ENCODE measurements at regions not wholly inside any gene's neighbourhood (a gene's known extent, or its start where the extent isn't known, plus 50 kb on each side); places are given as distances from the start of the nearest gene placed in this dataset.

DNA sequence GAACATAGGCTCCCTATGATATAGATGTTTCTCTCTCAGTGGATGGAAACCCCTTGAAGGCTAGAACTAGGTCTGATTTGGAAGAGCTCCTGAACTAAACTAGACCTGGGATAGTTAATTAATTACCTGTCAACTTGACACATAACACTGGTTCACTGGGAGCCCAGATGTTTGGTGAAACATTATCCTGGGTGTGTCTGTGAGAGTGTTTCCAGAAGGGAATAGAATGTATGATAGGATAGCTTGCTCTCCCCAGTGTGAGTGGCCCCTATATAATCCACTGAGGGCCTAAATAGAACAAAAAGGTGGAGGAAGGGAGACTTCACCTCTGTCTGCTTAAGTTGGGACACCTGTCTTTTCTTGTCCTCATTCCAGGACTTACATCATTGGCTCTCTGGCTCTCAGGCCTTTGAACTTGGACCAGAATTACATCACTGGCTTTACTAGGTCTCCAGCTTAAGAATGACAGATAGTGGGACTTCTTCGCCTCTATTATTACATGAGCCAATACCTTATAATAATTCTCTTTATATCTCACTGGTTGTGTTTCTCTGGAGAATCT, 194.1 kb downstream of the KTN1 start:
- no peak for DNase-seq (ENCODE audit: low read depth in 2 of 2)
- Histone ChIP-seq H3K4me3 (replicated peaks in 1 of 4; ENCODE audit: control extremely low read depth in 1 of 4, insufficient read depth in 1 of 4, low read depth in 3 of 4, low read length in 4 of 4) (no peak overlapping the region), H3K9ac (ENCODE audit: insufficient read depth, low read length) (no peak overlapping the region), H3K4me2 (ENCODE audit: extremely low read depth, insufficient read depth, low read length) (no peak overlapping the region), H3K4me1 (ENCODE audit: control insufficient read depth, extremely low read depth, insufficient read depth, low read length) (no peaks in the 10 kb centered on the region), H3K27me3 (ENCODE audit: control insufficient read depth, insufficient read depth, low read length) (no peaks in the 10 kb centered on the region), H3K9me3 (ENCODE audit: control insufficient read depth, insufficient read depth, low read depth, low read length) (no peaks in the 10 kb centered on the region), H2AFZ (ENCODE audit: low read length) (no peak overlapping the region), H3K27ac (ENCODE audit: insufficient read depth, low read length) (no peak overlapping the region), H3K79me2 (ENCODE audit: control insufficient read depth, insufficient read depth, low read length) (no peaks in the 10 kb centered on the region), H3K36me3 (ENCODE audit: control insufficient read depth, insufficient read depth, low read length) (no peaks in the 10 kb centered on the region), H4K20me1 (ENCODE audit: control insufficient read depth, extremely low read depth, insufficient read depth, low read length) (no peaks in the 10 kb centered on the region)
- TF ChIP-seq CTCF (conservative IDR thresholded peaks at IDR 0.05 in 1 of 2, IDR thresholded peaks at IDR 0.05 in 1 of 2; ENCODE audit: low read depth in 1 of 2, low read length in 2 of 2) = no peak
- no peak for TF ChIP-seq EZH2 (IDR thresholded peaks at IDR 0.05; ENCODE audit: low read length, missing control alignments)

DNA sequence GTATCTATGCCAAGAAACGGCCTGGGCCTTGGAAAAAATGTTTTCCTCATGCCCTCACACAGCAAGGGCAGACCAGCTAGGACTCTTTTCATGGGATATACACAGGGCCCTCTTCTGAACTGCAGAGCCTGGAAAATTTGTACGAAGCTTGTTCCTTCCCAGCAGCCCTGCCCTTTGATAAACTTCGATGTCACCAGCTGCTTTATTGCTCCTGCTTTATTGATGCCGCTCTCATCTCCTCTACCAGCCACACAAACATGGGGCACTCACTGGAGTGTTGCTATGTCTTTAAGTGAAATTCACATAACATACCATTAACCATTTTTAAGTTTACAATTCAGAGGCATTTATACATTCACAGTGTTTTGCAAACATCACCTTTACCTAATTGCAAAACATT, 197.9 kb downstream of the KTN1 start:
- no peaks in the 10 kb centered on the region for H3K4me1 ChIP-seq (ENCODE audit: control insufficient read depth, extremely low read depth, insufficient read depth, low read length)
- no peaks in the 10 kb centered on the region for H4K20me1 ChIP-seq (ENCODE audit: control insufficient read depth, extremely low read depth, insufficient read depth, low read length)
- H3K9ac ChIP-seq (ENCODE audit: insufficient read depth, low read length) = no peak overlapping the region
- H3K27me3 ChIP-seq (ENCODE audit: control insufficient read depth, insufficient read depth, low read length) = no peaks in the 10 kb centered on the region
- no peaks in the 10 kb centered on the region for H3K36me3 ChIP-seq (ENCODE audit: control insufficient read depth, insufficient read depth, low read length)
- H3K79me2 ChIP-seq (ENCODE audit: control insufficient read depth, insufficient read depth, low read length) = no peaks in the 10 kb centered on the region
- H2AFZ ChIP-seq (ENCODE audit: low read length) = no peak overlapping the region
- no peak overlapping the region for H3K27ac ChIP-seq (ENCODE audit: insufficient read depth, low read length)
- no peak overlapping the region for H3K4me2 ChIP-seq (ENCODE audit: extremely low read depth, insufficient read depth, low read length)
- no peak overlapping the region for H3K4me3 ChIP-seq (replicated peaks in 1 of 4; ENCODE audit: control extremely low read depth in 1 of 4, insufficient read depth in 1 of 4, low read depth in 3 of 4, low read length in 4 of 4)
- TF ChIP-seq EZH2 (IDR thresholded peaks at IDR 0.05; ENCODE audit: low read length, missing control alignments) (no peak), CTCF (conservative IDR thresholded peaks at IDR 0.05 in 1 of 2, IDR thresholded peaks at IDR 0.05 in 1 of 2; ENCODE audit: low read depth in 1 of 2, low read length in 2 of 2) (no peak)
- no peaks in the 10 kb centered on the region for H3K9me3 ChIP-seq (ENCODE audit: control insufficient read depth, insufficient read depth, low read depth, low read length)
- no peak for DNase-seq (ENCODE audit: low read depth in 2 of 2)

DNA sequence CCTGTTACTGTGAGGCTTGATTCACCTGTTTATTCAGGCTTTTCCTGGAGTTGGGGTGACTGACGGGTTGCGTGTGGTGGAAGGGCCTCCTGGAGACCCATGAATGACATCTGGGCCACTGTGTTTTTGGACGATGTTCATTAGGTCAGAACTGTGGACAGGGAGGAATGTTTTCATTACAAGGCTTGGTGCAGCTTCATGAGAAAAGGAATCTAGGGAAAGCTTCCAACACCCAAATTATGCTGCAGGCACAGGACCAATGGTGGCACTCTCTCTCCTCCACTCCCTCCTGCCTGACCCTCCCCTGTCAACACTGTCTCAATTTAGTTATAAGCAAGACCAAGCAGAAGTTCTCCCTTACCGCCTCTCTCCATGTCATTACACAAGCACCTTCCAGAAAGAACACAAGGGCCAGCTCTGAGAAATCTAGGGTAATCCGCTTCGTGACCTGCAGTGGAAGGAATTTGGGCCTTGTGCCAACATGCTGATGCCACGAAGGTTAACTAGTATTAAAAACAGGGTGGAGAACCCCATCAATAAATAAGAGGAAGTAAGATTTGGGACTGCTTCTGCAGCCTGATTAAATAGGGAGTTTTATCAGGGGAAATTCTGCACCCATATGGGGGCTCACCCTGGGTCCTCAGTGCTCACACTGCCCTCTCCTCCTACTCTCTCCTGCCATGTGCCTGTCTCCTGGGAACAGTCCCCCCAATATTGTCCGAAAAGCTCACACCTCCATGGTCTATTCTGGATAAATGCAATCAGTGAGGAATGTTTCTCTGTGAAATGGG, 200.3 kb downstream of the KTN1 start:
- no peak for TF ChIP-seq EZH2 (IDR thresholded peaks at IDR 0.05; ENCODE audit: low read length, missing control alignments)
- TF ChIP-seq CTCF (conservative IDR thresholded peaks at IDR 0.05 in 1 of 2, IDR thresholded peaks at IDR 0.05 in 1 of 2; ENCODE audit: low read depth in 1 of 2, low read length in 2 of 2) = no peak
- no peaks in the 10 kb centered on the region for H4K20me1 ChIP-seq (ENCODE audit: control insufficient read depth, extremely low read depth, insufficient read depth, low read length)
- H3K9me3 ChIP-seq (ENCODE audit: control insufficient read depth, insufficient read depth, low read depth, low read length) = no peaks in the 10 kb centered on the region
- no peaks in the 10 kb centered on the region for H3K27me3 ChIP-seq (ENCODE audit: control insufficient read depth, insufficient read depth, low read length)
- H3K79me2 ChIP-seq (ENCODE audit: control insufficient read depth, insufficient read depth, low read length) = no peaks in the 10 kb centered on the region
- H2AFZ ChIP-seq (ENCODE audit: low read length) = no peak overlapping the region
- H3K9ac ChIP-seq (ENCODE audit: insufficient read depth, low read length) = no peak overlapping the region
- H3K4me3 ChIP-seq (replicated peaks in 1 of 4; ENCODE audit: control extremely low read depth in 1 of 4, insufficient read depth in 1 of 4, low read depth in 3 of 4, low read length in 4 of 4) = no peak overlapping the region
- peak; percentile 36 to 78 for DNase-seq (ENCODE audit: low read depth in 2 of 2)
- no peak overlapping the region for H3K27ac ChIP-seq (ENCODE audit: insufficient read depth, low read length)
- H3K4me1 ChIP-seq (ENCODE audit: control insufficient read depth, extremely low read depth, insufficient read depth, low read length) = no peaks in the 10 kb centered on the region
- no peaks in the 10 kb centered on the region for H3K36me3 ChIP-seq (ENCODE audit: control insufficient read depth, insufficient read depth, low read length)
- H3K4me2 ChIP-seq (ENCODE audit: extremely low read depth, insufficient read depth, low read length) = no peak overlapping the region
